ENCODE measurements at regions not wholly inside any gene's neighbourhood (a gene's known extent, or its start where the extent isn't known, plus 50 kb on each side); places are given as distances from the start of the nearest gene placed in this dataset.

- TF ChIP-seq CTCF (IDR thresholded peaks at IDR 0.05) (no peak), POLR2A (IDR thresholded peaks at IDR 0.05) (no peak)
Measured at GRCh38 chr4:100869276-100869675, 351.5 kb upstream of the EMCN start.
